H1 (cell line): ENCODE measurements at regions not wholly inside any gene's neighbourhood (a gene's known extent, or its start where the extent isn't known, plus 50 kb on each side); places are given as distances from the start of the nearest gene placed in this dataset.

ENCODE experiments used
- CTCF ChIA-PET: fragments of 300-600 bp; sonication (Branson Sonifier 250); formaldehyde crosslinking; loops from one replicate; lab custom pipeline; 2021; ENCODE audit not compliant: partially characterized antibody; lab: Charles Lee
- POLR2A ChIA-PET: fragments of 300-600 bp; sonication (Branson Sonifier 250); formaldehyde crosslinking; loops from one replicate; lab custom pipeline; 2021; ENCODE audit warnings: inconsistent platforms; ENCODE audit not compliant: partially characterized antibody; lab: Charles Lee
- DNase-seq, 2 experiments: peaks; one replicate each; pipeline versions ENCODE4 v3.0.0 to v3.0.0-alpha.2; 2010 to 2022; ENCODE audit warnings: low spot score in 2 of 2, low read depth in 1 of 2, mixed read lengths in 1 of 2
- FAIRE-seq: peaks from 2 replicates; lab custom pipeline; 2011; peaks lifted over from hg19 to GRCh38; lab: Jason Lieb, UNC
- H2AFZ ChIP-seq: 2 replicates; pipeline ENCODE4 v1.8.1; 2012; ENCODE audit warnings: low read length, inconsistent platforms
- H2AK5ac ChIP-seq: 2 replicates; pipeline ENCODE4 v1.6.1; 2013; ENCODE audit warnings: low read depth, low read length
- H2BK120ac ChIP-seq: replicated peaks from 2 replicates; pipeline ENCODE3; 2013; ENCODE audit warnings: low read depth, low read length, inconsistent platforms
- H2BK12ac ChIP-seq: 2 replicates; pipeline ENCODE4 v1.6.1; 2013; ENCODE audit warnings: low read depth, low read length
- H2BK15ac ChIP-seq: 2 replicates; pipeline ENCODE4 v1.6.1; 2013; ENCODE audit warnings: low read length
- H2BK20ac ChIP-seq: 2 replicates; pipeline ENCODE4 v1.6.1; 2013; ENCODE audit warnings: low read length
- H2BK5ac ChIP-seq: 2 replicates; pipeline ENCODE4 v1.6.1; 2013; ENCODE audit warnings: low read depth, low read length
- H3K14ac ChIP-seq: 2 replicates; pipeline ENCODE4 v1.6.1; 2013; ENCODE audit warnings: inconsistent platforms; ENCODE audit not compliant: insufficient read length
- H3K18ac ChIP-seq: 2 replicates; pipeline ENCODE4 v1.6.1; 2013; ENCODE audit warnings: low read length; ENCODE audit errors: extremely low read depth
- H3K23ac ChIP-seq: 2 replicates; pipeline ENCODE4 v1.6.1; 2013; ENCODE audit warnings: inconsistent platforms; ENCODE audit not compliant: insufficient read length
- H3K23me2 ChIP-seq: 2 replicates; pipeline ENCODE4 v1.6.1; 2013; ENCODE audit warnings: low read depth, low read length
- H3K27ac ChIP-seq: 2 replicates; pipeline ENCODE4 v1.6.1; 2011; ENCODE audit warnings: low read depth, low read length, inconsistent platforms
- H3K27me3 ChIP-seq, 4 experiments: replicated peaks in 1 of 4; 1 replicate in 1 of 4; 2 replicates in 3 of 4; pipeline versions ENCODE4 v1.6.1 to v1.8.1; 2011 to 2013; ENCODE audit warnings: low read length in 3 of 4, mild to moderate bottlenecking in 3 of 4, inconsistent platforms in 2 of 4, mixed read lengths in 2 of 4, moderate library complexity in 1 of 4; ENCODE audit not compliant: control insufficient read depth in 3 of 4, insufficient read depth in 3 of 4; ENCODE audit errors: extremely low read depth in 1 of 4
- H3K36me3 ChIP-seq, 4 experiments: 2 replicates each; pipeline versions ENCODE4 v1.6.1 to v1.8.1; 2011 to 2013; ENCODE audit warnings: mild to moderate bottlenecking in 4 of 4, low read length in 3 of 4, moderate library complexity in 2 of 4, control low read depth in 1 of 4, inconsistent platforms in 1 of 4; ENCODE audit not compliant: insufficient read depth in 4 of 4, control insufficient read depth in 2 of 4
- H3K4ac ChIP-seq: replicated peaks from 2 replicates; pipeline ENCODE3; 2013; ENCODE audit warnings: low read length, low read depth, mixed read lengths, inconsistent platforms; ENCODE audit not compliant: insufficient read length
- H3K4me1 ChIP-seq, 4 experiments: replicated peaks in 1 of 4; 1 replicate in 1 of 4; 2 replicates in 3 of 4; pipeline versions ENCODE4 v1.6.1 to v1.8.1; 2011 to 2013; ENCODE audit warnings: low read length in 3 of 4, inconsistent platforms in 2 of 4, mixed read lengths in 1 of 4; ENCODE audit not compliant: insufficient read depth in 4 of 4, control insufficient read depth in 3 of 4
- H3K4me2 ChIP-seq, 2 experiments: 2 replicates each; pipeline versions ENCODE4 v1.6.1 to v1.8.1; 2011 to 2013; ENCODE audit warnings: low read depth in 2 of 2, low read length in 2 of 2, control low read depth in 1 of 2, inconsistent platforms in 1 of 2, mild to moderate bottlenecking in 1 of 2; ENCODE audit not compliant: insufficient read depth in 1 of 2
- H3K4me3 ChIP-seq, 4 experiments: fragments of 200-600, 300-600 bp in 1 of 4; sonication (generic), shearing (Covaris generic), sonication (Bioruptor Twin) in 1 of 4; 2 replicates each; pipeline versions ENCODE4 v1.5.1 to v1.8.1; 2011 to 2016; ENCODE audit warnings: low read length in 4 of 4, low read depth in 3 of 4, control low read depth in 2 of 4, inconsistent platforms in 2 of 4, mild to moderate bottlenecking in 2 of 4, mixed read lengths in 1 of 4, moderate library complexity in 1 of 4; ENCODE audit not compliant: insufficient read depth in 2 of 4; ENCODE audit errors: extremely low read depth in 1 of 4
- H3K56ac ChIP-seq: replicated peaks from 2 replicates; pipeline ENCODE3; 2013; ENCODE audit warnings: low read depth, mild to moderate bottlenecking, mixed read lengths, low read length, inconsistent platforms; ENCODE audit not compliant: insufficient read length
- H3K79me1 ChIP-seq: 2 replicates; pipeline ENCODE4 v1.6.1; 2013; ENCODE audit warnings: low read depth, low read length, control low read depth
- H3K79me2 ChIP-seq, 2 experiments: 2 replicates each; pipeline versions ENCODE4 v1.6.1 to v1.8.1; 2012 to 2013; ENCODE audit warnings: low read length in 2 of 2, mild to moderate bottlenecking in 2 of 2, inconsistent platforms in 1 of 2; ENCODE audit not compliant: insufficient read depth in 2 of 2, control insufficient read depth in 1 of 2
- H3K9ac ChIP-seq, 4 experiments: replicated peaks in 1 of 4; 1 replicate in 1 of 4; 2 replicates in 3 of 4; pipeline versions ENCODE4 v1.6.1 to v1.8.1; 2011 to 2013; ENCODE audit warnings: low read depth in 3 of 4, low read length in 3 of 4, control low read depth in 2 of 4, mild to moderate bottlenecking in 2 of 4, moderate library complexity in 2 of 4, inconsistent platforms in 1 of 4; ENCODE audit errors: extremely low read depth in 1 of 4
- H3K9me3 ChIP-seq, 2 experiments: 2 replicates each; pipeline versions ENCODE4 v1.6.1 to v1.8.1; 2012 to 2013; ENCODE audit warnings: mild to moderate bottlenecking in 2 of 2, moderate library complexity in 2 of 2, control low read depth in 1 of 2, inconsistent platforms in 1 of 2, low read depth in 1 of 2, low read length in 1 of 2, mixed read lengths in 1 of 2; ENCODE audit not compliant: insufficient read depth in 2 of 2
- H4K20me1 ChIP-seq, 2 experiments: replicated peaks in 1 of 2; 2 replicates each; pipeline versions ENCODE3 to v1.8.1; 2011 to 2013; ENCODE audit warnings: inconsistent platforms in 2 of 2, low read length in 2 of 2, mild to moderate bottlenecking in 1 of 2; ENCODE audit not compliant: insufficient read depth in 2 of 2, control insufficient read depth in 1 of 2
- H4K5ac ChIP-seq: 2 replicates; pipeline ENCODE4 v1.6.1; 2013; ENCODE audit warnings: low read length, low read depth, mixed read lengths, inconsistent platforms; ENCODE audit not compliant: insufficient read length
- H4K8ac ChIP-seq: 2 replicates; pipeline ENCODE4 v1.8.0; 2013; ENCODE audit warnings: mild to moderate bottlenecking, moderate library complexity, low read length, inconsistent platforms; ENCODE audit not compliant: insufficient read depth; ENCODE audit errors: extremely low read depth
- H4K91ac ChIP-seq: replicated peaks from 2 replicates; pipeline ENCODE3; 2013; ENCODE audit warnings: low read length, mixed read lengths, inconsistent platforms; ENCODE audit not compliant: insufficient read length
- BACH1 ChIP-seq: IDR thresholded peaks from 2 replicates; pipeline ENCODE4 v1.6.1; 2012; ENCODE audit warnings: low read length, improper control_type of control experiment
- CBX5 ChIP-seq: fragments of 300-800, 300-1000 bp; sonication (generic); IDR thresholded peaks from 2 replicates; pipeline ENCODE4 v1.7.1; 2016; ENCODE audit warnings: antibody characterized with exemption, low read length, low read depth
- E2F6 ChIP-seq: IDR thresholded peaks from 2 replicates; pipeline ENCODE4 v1.6.1; 2012; ENCODE audit warnings: inconsistent platforms
- FOSL1 ChIP-seq: IDR thresholded peaks from 2 replicates; pipeline ENCODE4 v1.6.1; 2011; ENCODE audit warnings: mild to moderate bottlenecking, low read depth, low read length, moderate library complexity; ENCODE audit not compliant: insufficient read depth
- JUND ChIP-seq: IDR thresholded peaks from 2 replicates; pipeline ENCODE4 v1.6.1; 2011; ENCODE audit warnings: mild to moderate bottlenecking, improper control_type of control experiment, low read length
- RAD21 ChIP-seq, 2 experiments: IDR thresholded peaks in 1 of 2; conservative IDR thresholded peaks in 1 of 2; 2 replicates each; pipeline ENCODE4 v1.6.1; 2011; ENCODE audit warnings: low read depth in 2 of 2, low read length in 2 of 2, improper control_type of control experiment in 1 of 2, inconsistent platforms in 1 of 2, mild to moderate bottlenecking in 1 of 2, moderate library complexity in 1 of 2
- TAF1 ChIP-seq: IDR thresholded peaks from 2 replicates; pipeline ENCODE4 v1.6.1; 2011; ENCODE audit warnings: mild to moderate bottlenecking, low read depth, low read length
- WGBS, 2 experiments: shearing (Covaris generic) in 1 of 2; methylation state at CpG; one replicate each; pipeline versions ENCODE4 v1.1.6 to v1.1.7; 2013 to 2015; ENCODE audit warnings: low lambda C conversion rate in 2 of 2, mixed read lengths in 2 of 2, inconsistent platforms in 1 of 2, low coverage in 1 of 2, missing lambda C conversion rate in 1 of 2; ENCODE audit not compliant: insufficient replicate concordance in 2 of 2, insufficient coverage in 1 of 2, insufficient read length in 1 of 2; ENCODE audit errors: extremely low coverage in 1 of 2, missing lambda C conversion rate in 1 of 2; 5-methylcytosine and 5-hydroxymethylcytosine counted together

GRCh38 chr6:101203664-101204063 is 189.8 kb upstream of the GRIK2 start:
- Histone ChIP-seq H2BK5ac (no peak overlapping the region), H3K79me2 (no peaks in the 10 kb centered on the region), H3K4ac (no peak overlapping the region), H3K4me1 (no peaks in the 10 kb centered on the region), H3K9me3 (no peaks in the 10 kb centered on the region), H2BK20ac (no peak overlapping the region), H4K8ac (no peak overlapping the region), H3K79me1 (no peaks in the 10 kb centered on the region), H3K14ac (no peak overlapping the region), H4K91ac (no peak overlapping the region), H3K23me2 (no peaks in the 10 kb centered on the region), H4K5ac (no peak overlapping the region), H3K18ac (no peak overlapping the region), H3K36me3 (no peaks in the 10 kb centered on the region), H2BK15ac (no peak overlapping the region), H3K56ac (no peak overlapping the region), H3K4me3 (no peak overlapping the region), H3K27me3 (no peaks in the 10 kb centered on the region), H3K27ac (no peak overlapping the region), H3K23ac (no peak overlapping the region), H2BK120ac (no peak overlapping the region), H2AK5ac (no peak overlapping the region), H3K4me2 (no peak overlapping the region), H4K20me1 (no peaks in the 10 kb centered on the region), H2AFZ (no peak overlapping the region), H2BK12ac (no peak overlapping the region), H3K9ac (no peak overlapping the region)
- no peak for FAIRE-seq
- WGBS, 2 experiments, result 85% methylated on average over 2 of the region's 2 CpGs; no CpG with 5 or more reads in 1 of the 2 experiments
- POLR2A ChIA-PET, result no interaction called here
- TF ChIP-seq TAF1, result no peak
- TF ChIP-seq RAD21 (IDR thresholded peaks at IDR 0.05 in 1 of 2, conservative IDR thresholded peaks at IDR 0.05 in 1 of 2; ENCODE audit: low read depth in 2 of 2, low read length in 2 of 2), result no peak
- TF ChIP-seq E2F6, result no peak
- no peak for TF ChIP-seq BACH1
- TF ChIP-seq FOSL1, result no peak
- TF ChIP-seq JUND, result no peak
- TF ChIP-seq CBX5, result no peak
- CTCF ChIA-PET, result interaction anchor here (0.6 to 1.6 kb wide), 2 partner anchors 290 to 797 kb away, joined by 3 to 4 read pairs; no protein-coding TSS in a partner anchor
- DNase-seq, result no peak
